MM.1S (cell line): ENCODE measurements at regions not wholly inside any gene's neighbourhood (a gene's known extent, or its start where the extent isn't known, plus 50 kb on each side); places are given as distances from the start of the nearest gene placed in this dataset.

Experiments used
- DNase-seq: peaks from one replicate; pipeline ENCODE4 v3.0.0-alpha.2; 2015
- H2AFZ ChIP-seq: fragments of 300-600 bp; sonication (generic); 2 replicates; pipeline ENCODE4 v1.6.0; 2016; ENCODE audit warnings: antibody characterized with exemption, low read length
- H3F3A ChIP-seq: fragments of 300-600 bp; sonication (generic); 2 replicates; pipeline ENCODE4 v1.6.1; 2016; ENCODE audit warnings: mild to moderate bottlenecking, antibody characterized with exemption, low read length, moderate library complexity, mixed read lengths; ENCODE audit not compliant: insufficient read depth
- H3K27ac ChIP-seq: fragments of 300-600 bp; sonication (generic); 2 replicates; pipeline ENCODE4 v1.5.1; 2016; ENCODE audit warnings: mild to moderate bottlenecking, low read length
- H3K27me3 ChIP-seq: fragments of 300-600 bp; sonication (generic); replicated peaks from 2 replicates; pipeline ENCODE4 v1.6.0; 2016; ENCODE audit warnings: low read length; ENCODE audit not compliant: insufficient read depth
- H3K36me3 ChIP-seq: fragments of 300-600 bp; sonication (generic); replicated peaks from 2 replicates; pipeline ENCODE4 v1.6.1; 2016; ENCODE audit warnings: mild to moderate bottlenecking, low read length, mixed read lengths; ENCODE audit not compliant: insufficient read depth
- H3K4me1 ChIP-seq: fragments of 300-600 bp; sonication (generic); 2 replicates; pipeline ENCODE4 v1.6.1; 2016; ENCODE audit warnings: low read length, mixed read lengths
- H3K4me2 ChIP-seq: fragments of 300-600 bp; sonication (generic); 2 replicates; pipeline ENCODE4 v1.6.0; 2016; ENCODE audit warnings: low read depth, low read length
- H3K4me3 ChIP-seq: fragments of 300-600 bp; sonication (generic); 2 replicates; pipeline ENCODE4 v1.5.1; 2016; ENCODE audit warnings: low read length, mixed read lengths
- H3K79me2 ChIP-seq: fragments of 300-600 bp; sonication (generic); 2 replicates; pipeline ENCODE4 v1.6.1; 2016; ENCODE audit warnings: mixed run types, low read length, mixed read lengths
- H3K9ac ChIP-seq: fragments of 300-600 bp; sonication (generic); 2 replicates; pipeline ENCODE4 v1.6.1; 2016; ENCODE audit warnings: low read length, mixed read lengths
- H3K9me2 ChIP-seq: fragments of 300-600 bp; sonication (generic); replicated peaks from 2 replicates; pipeline ENCODE4 v1.6.1; 2016; ENCODE audit warnings: mild to moderate bottlenecking, low read length, mixed read lengths; ENCODE audit not compliant: insufficient read depth
- H3K9me3 ChIP-seq: fragments of 300-600 bp; sonication (generic); replicated peaks from 2 replicates; pipeline ENCODE4 v1.6.1; 2016; ENCODE audit warnings: mild to moderate bottlenecking, low read length, mixed read lengths; ENCODE audit not compliant: insufficient read depth
- H4K20me1 ChIP-seq: fragments of 300-600 bp; sonication (generic); 2 replicates; pipeline ENCODE4 v1.6.1; 2016; ENCODE audit warnings: mild to moderate bottlenecking, low read length, moderate library complexity, mixed read lengths; ENCODE audit not compliant: insufficient read depth
- CTCF ChIP-seq: fragments of 300-600 bp; sonication (generic); IDR thresholded peaks from 2 replicates; pipeline ENCODE4 v1.5.1; 2016; ENCODE audit warnings: antibody characterized with exemption, low read length, mixed read lengths
- EZH2 ChIP-seq: fragments of 300-600 bp; sonication (generic); optimal IDR thresholded peaks from 2 replicates; pipeline ENCODE3; 2017; ENCODE audit warnings: low read depth, mild to moderate bottlenecking, antibody characterized with exemption, low read length, mixed read lengths
- EZH2phosphoT487 ChIP-seq: fragments of 300-600 bp; sonication (generic); IDR thresholded peaks from 2 replicates; pipeline ENCODE4 v1.6.1; 2018; ENCODE audit warnings: antibody characterized with exemption, low read length

- no peak overlapping the region for H2AFZ ChIP-seq
- no peak for DNase-seq
- H3K79me2 ChIP-seq = no peaks in the 10 kb centered on the region
- no peaks in the 10 kb centered on the region for H3K36me3 ChIP-seq
- no peaks in the 10 kb centered on the region for H3K9me3 ChIP-seq
- H3K9ac ChIP-seq = no peak overlapping the region
- no peak overlapping the region for H3K27ac ChIP-seq
- H3K27me3 ChIP-seq = no peaks in the 10 kb centered on the region
- H3K4me2 ChIP-seq = no peak overlapping the region
- no peaks in the 10 kb centered on the region for H3K9me2 ChIP-seq
- H4K20me1 ChIP-seq = no peaks in the 10 kb centered on the region
- H3K4me1 ChIP-seq = no peaks in the 10 kb centered on the region
- no peak overlapping the region for H3K4me3 ChIP-seq
- no peak for TF ChIP-seq EZH2phosphoT487
- TF ChIP-seq EZH2 = no peak
- no peak for TF ChIP-seq CTCF
- H3F3A ChIP-seq = no peaks in the 10 kb centered on the region
Observed at GRCh38 chr12:58654021-58654420, 266.3 kb downstream of the LRIG3 start.

- no peaks in the 10 kb centered on the region for H3K79me2 ChIP-seq
- no peak overlapping the region for H3K27ac ChIP-seq
- no peak overlapping the region for H3K9ac ChIP-seq
- no peaks in the 10 kb centered on the region for H3K9me3 ChIP-seq
- H3F3A ChIP-seq = no peaks in the 10 kb centered on the region
- H4K20me1 ChIP-seq = no peaks in the 10 kb centered on the region
- H3K4me2 ChIP-seq = no peak overlapping the region
- H3K4me3 ChIP-seq = no peak overlapping the region
- DNase-seq = no peak
- H2AFZ ChIP-seq = no peak overlapping the region
- no peaks in the 10 kb centered on the region for H3K36me3 ChIP-seq
- no peaks in the 10 kb centered on the region for H3K27me3 ChIP-seq
- H3K9me2 ChIP-seq = no peaks in the 10 kb centered on the region
- no peak for TF ChIP-seq EZH2phosphoT487
- no peak for TF ChIP-seq CTCF
- TF ChIP-seq EZH2 = no peak
- H3K4me1 ChIP-seq = no peaks in the 10 kb centered on the region
Observed at GRCh38 chr12:58655375-58655774, 264.9 kb downstream of the LRIG3 start.

- Histone ChIP-seq H4K20me1 (no peaks in the 10 kb centered on the region), H3K27ac (no peak overlapping the region), H3K79me2 (no peaks in the 10 kb centered on the region), H3K4me1 (no peaks in the 10 kb centered on the region), H2AFZ (no peak overlapping the region), H3K27me3 (no peaks in the 10 kb centered on the region), H3K36me3 (no peaks in the 10 kb centered on the region), H3K4me2 (no peak overlapping the region), H3K9me2 (no peaks in the 10 kb centered on the region), H3F3A (no peaks in the 10 kb centered on the region), H3K9ac (no peak overlapping the region), H3K9me3 (no peaks in the 10 kb centered on the region), H3K4me3 (no peak overlapping the region)
- no peak for DNase-seq
- TF ChIP-seq EZH2phosphoT487 (no peak), CTCF (no peak), EZH2 (no peak)
Observed at GRCh38 chr12:58656254-58657009, 263.9 kb downstream of the LRIG3 start.
